CD4-positive, alpha-beta T cell treated with Interleukin-4 for 4 hours (primary cell): ENCODE measurements at regions not wholly inside any gene's neighbourhood (a gene's known extent, or its start where the extent isn't known, plus 50 kb on each side); places are given as distances from the start of the nearest gene placed in this dataset.
"Not testable (repeated sequence)": the region's sequence is repeated elsewhere in the genome, so short reads cannot be mapped to it uniquely, and the experiment has no call there.

Experiments used
- DNase-seq: peaks from one replicate; pipeline ENCODE4 v3.0.0-alpha.2; 2020

DNA sequence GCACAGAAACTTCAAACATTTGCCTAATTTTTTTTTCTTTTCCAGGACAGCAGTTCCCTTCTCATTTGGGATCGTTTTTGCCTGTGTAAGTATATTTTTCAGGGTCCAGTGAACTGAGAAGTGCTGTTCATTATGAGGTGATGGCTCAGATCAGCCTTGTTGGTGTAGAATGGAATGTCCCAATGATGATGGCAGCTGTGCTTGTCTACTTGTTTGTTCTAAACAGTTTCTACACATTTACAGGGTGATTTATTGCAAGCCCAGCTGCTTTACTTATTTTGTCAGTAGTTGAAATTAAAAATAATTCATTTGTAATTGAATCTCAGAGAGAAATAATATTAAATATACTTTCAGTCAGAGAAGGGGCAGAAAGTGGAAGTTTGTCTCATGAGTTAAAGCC lies 337.6 kb upstream of the SEMA6A start:
- DNase-seq, result no peak

DNA sequence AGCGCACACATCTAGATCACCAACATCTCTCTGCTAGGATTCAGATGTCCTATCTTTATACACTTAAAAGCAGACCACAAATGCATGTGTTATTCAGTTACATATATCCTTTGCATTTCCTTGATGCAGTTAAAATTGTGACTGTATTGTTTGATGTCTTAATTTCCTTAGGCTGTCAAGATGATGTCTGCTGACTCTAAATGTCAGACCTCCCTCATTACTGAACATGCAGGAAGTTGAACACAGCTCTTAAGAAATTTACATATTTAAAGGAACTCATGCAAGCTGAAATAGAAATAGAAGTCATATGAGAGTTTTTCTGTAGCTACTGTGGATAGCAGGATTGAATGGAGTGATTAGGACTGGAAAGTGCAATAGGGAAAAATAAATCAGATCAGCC lies 336.5 kb upstream of the SEMA6A start:
- DNase-seq, result no peak

DNA sequence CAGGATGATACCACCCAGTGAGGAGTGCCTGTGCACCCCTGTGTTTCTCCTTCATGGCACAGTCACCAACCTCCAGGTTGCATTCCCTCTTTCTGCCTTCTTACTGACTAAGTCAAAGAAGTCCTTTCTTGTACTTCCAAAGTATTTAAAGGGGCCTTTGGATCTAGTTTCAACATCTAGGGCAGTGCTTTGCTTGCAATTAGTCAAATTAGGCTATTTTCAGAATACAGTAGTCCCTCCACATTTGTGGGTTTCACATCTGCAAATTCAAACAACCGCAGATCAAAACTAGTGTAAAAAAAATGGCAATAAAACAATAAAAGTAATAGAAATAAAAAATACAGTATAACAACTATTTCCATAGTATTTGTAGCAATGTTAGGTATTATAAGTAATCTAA lies 333.9 kb upstream of the SEMA6A start:
- DNase-seq, result no peak

DNA sequence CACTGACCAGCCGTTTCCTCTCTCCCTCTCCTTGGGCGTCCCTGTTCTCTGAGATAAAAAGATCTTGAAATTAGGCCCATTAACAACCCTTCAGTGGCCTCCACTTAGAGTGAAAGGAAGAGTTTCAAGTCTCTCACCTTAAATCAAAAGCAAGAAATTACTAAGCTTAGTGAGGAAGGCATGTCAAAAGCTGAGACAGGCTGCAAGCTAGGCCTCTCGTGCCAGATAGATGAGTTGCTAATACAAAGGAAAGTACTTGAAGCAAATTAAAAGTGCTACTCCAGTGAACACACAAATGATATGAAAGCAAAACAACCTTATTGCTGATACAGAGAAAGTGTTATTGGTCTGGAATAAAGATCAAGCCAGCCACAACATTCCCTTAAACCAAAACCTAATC lies 331.3 kb upstream of the SEMA6A start:
- DNase-seq, result no peak

DNA sequence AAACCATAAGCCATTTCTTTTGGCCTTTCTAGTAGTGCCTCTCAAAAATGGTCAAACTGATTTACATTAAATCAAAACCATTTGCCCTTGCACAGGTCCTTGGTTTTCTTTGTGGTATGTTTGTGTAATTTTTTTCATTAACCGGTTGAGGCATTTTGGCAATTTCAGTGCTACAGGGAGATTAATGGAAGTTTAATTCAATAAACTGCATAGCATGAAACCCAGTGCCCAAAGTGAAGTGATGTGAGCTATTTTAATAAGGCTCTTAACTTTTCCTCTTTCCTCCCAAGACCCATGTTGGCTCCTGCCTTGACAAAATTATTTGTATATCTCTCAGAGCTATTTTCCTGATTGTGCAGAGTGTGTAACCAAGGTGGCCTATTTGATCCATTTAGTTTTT lies 326.2 kb upstream of the SEMA6A start:
- DNase-seq, result no peak

DNA sequence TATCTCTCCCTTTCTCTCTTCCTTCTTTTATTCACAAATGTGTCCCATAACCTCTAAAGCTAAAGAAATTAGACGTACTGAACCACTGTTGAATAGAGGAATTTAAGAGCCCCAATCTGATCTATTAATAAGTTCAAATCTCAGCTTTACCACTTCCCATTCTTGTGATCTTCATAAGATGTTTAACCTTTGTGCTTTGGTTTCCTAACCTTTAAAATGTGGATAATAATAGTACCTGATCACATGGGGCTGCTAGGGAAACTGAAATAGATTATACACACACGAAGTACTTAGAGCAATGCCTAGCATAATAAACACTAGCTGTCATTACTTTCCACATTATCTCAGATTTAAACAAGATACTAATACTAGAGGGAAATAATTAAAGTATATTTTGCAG lies 324.3 kb upstream of the SEMA6A start:
- no peak for DNase-seq

DNA sequence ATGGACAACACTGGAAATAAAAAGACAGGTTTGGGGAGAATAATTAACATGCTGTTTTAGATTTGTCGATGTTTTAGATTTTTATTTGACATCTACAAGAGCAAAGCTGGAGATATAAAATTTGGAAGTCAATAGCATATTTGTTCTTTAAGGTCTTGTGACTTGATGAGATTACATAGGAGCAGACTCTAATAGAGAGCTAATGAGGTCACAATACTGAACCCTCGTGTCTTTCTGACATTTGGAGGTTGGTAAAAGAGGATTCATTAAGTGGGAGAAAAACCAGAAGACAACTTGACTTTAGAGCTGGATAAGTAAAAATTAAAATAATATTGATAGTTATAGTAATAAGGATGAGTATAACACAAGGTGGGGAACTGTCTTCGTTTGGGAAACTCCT lies 322.7 kb upstream of the SEMA6A start:
- no peak for DNase-seq

DNA sequence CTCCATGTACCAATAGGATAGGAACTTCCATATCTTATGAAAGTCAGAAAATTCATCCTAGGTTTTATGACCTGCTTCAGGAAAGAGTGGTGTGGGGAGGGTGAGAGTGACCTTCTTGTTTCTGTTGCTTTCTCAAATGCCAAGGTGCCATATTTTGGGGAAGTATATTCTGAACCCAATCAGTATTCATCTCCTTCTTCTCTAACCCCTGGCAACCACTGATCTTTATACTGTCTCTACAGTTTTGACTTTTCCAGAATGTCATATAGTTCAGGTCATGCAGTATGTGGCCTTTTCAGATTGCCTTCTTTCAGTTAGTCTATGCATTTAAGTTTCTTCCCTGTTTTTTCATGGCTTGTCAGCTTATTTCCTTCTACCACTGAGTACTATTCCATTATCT lies 321.4 kb upstream of the SEMA6A start:
- DNase-seq, result no peak

DNA sequence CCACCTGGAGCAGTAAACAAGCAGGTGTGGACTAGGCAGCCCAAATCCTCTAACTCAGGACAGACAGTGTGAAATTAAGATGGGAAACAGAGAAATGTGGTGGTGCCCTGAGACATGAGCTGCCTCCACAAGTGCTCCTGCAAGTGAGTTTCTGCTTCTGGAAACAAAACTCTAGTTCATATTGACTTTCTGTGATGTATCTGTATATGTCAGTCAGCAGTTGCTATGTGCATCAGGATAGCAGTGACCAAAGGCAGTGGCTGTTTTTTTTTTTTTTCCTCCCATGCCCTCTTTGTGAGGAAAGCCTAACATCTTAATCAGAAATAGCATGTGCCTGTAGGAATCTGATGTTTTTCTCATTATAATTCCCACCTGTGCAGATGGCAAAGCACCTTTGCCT lies 318.4 kb upstream of the SEMA6A start:
- DNase-seq, result no peak

DNA sequence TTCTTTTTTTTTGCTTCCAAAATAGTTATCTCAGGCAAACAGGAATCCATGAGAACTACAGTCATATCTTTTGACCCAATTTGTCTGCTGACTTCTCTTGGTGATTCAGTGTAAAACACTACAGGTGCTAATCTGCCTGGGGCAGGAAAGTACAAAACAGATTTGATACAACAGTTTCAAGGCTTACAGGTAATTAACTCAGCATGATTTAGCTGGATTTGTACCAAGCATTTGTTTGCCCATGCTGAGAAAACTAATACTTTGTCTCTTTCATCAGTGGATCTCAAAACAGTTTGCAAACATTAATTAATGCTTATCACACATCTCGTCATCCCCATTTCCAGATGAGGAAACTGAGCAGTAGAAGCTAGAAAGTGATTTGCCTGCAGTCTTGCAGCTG lies 312.5 kb upstream of the SEMA6A start:
- no peak for DNase-seq

DNA sequence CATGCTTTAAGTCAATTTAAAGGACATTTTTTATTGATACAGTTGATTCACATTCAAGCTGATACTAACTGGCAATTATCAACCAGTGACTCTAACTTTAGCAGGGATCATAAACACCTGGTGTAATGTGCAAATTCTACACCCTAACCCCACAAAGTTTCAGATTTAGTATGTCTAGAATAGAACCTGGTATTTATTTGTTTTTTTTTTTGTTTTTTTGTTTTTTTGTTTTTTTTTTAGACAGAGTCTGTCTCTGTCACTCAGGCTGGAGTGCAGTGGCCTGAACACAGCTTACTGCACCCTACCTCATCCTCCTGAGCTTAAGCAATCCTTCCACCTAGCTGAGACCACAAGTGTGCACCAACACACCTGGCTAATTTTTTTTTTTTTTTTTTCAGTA lies 311.2 kb upstream of the SEMA6A start:
- no peak for DNase-seq

DNA sequence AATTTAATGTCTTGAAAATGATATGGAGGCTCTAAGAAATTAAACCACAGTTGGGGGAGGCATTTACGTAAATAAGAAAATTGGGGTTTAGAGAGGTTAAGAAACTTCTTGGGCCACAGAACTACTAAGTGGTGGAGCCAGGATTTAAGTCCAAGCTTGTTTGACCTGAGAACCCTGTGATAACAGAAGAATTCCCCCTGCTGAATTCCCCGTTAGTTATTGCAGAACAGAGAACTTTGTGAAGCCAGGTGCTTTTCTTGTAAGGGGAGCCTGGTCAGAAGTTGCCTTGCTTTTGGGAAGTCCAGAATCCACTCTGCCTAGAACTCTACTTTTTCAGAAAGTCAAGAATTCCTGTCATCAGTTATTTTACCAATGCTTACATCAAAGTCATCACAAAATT lies 309.3 kb upstream of the SEMA6A start:
- DNase-seq, result no peak

DNA sequence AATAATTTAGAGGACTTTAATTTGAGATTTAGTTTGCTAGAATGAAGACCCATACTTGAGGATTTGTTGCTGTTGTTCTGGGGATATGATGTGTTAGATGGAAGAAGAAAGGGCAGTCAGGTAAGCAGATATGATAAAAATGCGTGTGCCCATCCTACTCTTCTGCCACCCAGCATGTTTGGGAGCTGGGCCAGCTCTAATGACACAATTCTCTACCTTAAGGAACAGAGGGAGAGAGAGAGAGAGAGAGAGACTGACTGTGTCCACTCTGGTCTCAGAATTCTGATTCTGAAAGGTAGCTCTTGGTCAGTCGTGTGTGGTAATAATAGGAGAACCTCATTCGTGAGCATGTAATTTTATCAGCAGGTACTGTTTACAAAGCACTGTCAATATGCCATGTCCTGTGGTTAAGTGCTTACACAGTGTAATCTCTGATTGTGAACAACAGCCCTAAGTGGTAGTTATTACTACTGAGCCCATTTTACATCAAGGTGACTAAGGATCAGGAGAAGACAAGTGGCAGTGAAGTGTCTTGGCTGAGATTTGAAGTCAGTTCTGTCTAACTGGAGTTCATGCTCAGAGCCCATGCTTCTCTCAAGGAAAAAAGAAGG lies 307.4 kb upstream of the SEMA6A start:
- no peak for DNase-seq

DNA sequence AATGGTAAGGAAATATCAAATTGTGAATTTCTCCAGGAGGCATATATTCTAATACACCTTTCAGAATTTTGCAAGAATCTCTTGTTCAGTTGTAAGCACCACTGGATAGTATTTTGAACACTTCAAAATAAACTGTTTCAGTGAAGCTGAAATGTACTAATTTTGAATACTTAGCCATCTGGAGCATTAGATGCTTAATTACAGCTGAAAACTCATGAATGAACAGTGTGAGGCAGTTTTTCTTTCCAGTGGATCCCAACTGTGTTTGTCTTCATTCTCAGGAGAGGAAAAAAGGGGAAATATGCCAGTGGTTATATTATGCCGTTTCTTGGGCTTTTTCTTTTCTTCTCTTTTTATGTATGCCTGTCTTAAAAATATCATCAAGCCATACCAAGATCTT lies 306.0 kb upstream of the SEMA6A start:
- no peak for DNase-seq

DNA sequence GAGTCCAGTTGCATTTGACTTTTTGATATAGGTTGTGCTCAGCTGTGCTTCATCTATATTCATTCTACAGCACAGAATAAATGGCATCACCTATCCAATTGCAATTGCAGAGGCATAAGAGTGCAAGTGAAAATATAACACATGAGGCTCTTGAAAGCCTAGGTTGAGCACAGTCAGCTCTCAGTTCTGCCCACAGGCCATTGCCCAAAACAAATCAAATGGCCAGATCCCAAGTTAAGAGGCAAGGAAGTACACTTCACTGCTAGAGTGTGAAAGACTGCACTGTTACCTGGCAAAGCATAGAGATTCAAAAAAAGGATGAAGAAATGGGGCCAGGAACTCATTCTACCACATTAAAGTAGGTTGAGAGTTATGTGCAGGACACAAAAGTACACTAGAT lies 305.5 kb upstream of the SEMA6A start:
- DNase-seq, result no peak

DNA sequence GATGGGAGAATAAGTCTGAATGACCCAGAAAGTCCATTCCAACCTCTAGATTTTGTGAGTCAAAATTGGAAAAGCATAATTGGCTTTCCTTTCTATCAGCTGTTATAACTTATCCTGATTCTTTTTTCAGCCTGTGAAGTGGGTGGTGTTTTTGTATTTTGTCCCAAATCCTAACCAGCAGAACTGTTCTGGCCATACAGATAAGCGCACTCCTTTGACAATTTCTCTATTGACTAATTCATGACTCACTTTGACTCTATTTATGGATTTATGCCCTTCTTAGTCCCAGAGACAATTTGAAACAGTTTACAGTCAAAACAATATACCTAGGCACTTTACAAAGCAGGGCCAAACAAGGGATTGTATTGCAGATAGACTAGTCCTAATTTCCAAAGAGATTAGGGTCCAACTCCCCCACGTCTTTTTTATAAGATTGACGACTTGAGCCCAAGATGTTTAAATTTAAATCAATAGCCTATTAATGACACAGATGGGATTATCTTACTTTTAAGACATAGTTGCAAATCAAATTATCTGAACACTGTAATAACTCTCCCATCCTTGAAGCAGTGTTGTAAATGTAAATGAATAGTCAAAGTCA lies 301.7 kb upstream of the SEMA6A start:
- no peak for DNase-seq

DNA sequence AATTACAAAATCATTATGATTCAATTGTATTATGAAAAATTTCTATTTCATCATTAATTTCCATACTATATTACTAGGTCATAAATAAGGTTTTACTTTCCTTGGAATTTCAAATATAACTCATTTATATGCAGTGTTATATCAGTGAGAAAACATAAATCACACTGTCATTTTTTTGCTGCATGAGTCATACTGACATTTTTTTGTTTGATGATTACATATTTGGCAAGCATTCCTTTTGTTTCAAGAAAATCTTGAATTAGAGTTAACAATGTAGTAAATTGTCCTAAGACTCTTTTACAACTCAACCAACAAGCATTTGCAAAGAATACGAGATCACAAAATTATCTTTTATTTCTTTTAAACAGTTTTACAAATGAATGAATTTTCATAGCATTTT lies 298.4 kb upstream of the SEMA6A start:
- no peak for DNase-seq

DNA sequence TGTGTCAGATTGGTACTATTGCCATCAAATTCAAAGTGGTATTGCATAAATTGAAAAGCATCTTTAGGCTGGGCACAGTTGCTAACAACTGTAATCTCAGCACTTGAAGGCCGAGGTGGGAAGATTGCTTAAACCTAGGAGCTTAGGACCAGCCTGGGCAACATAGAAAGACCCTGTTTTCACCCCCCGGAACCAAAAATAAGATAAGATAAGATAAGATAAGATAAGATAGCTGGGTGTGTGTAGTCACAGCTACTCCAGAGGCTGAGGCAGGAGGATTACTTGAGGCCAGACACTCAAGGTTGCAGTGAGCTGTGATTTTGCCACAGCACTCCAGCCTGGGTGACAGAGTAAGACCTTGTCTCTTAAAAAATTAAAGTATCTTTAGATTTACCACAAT lies 297.9 kb upstream of the SEMA6A start:
- DNase-seq, result no peak

DNA sequence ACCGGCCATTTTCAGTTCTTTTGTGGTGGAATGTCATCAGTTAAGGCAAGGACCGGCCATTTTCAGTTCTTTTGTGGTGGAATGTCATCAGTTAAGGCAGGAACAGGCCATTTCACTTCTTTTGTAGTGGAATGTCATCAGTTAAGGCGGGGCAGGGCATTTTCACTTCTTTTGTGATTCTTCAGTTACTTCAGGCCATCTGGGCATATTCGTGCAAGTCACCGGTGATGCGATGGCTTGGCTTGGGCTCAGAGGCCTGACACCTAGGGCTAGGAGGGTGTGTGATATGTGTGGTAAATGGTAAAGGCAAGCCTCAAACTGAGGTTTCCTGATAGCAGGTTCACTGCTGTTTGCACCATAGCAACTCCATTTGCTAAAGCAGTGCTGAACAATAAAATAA lies 293.2 kb upstream of the SEMA6A start:
- not testable (repeated sequence) for DNase-seq

DNA sequence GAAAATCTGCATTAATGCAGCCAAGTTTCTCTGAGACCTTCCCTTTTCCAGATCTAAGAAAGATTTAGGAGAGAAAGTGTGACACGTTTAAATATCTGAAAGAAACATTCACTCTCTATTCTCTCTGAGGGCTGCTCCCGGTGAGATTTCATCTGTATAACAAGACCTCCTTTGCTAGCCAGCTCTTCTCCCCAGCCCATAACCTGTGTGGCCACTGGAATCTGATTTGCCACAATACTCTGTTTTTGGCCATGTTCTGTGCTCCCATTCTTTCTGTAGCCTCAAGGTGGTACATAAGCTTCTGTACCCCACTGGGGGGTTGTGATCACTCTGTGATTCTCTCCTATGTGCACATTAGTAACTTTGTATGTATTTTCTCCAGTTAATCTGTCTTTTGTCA lies 291.0 kb upstream of the SEMA6A start:
- no peak for DNase-seq

DNA sequence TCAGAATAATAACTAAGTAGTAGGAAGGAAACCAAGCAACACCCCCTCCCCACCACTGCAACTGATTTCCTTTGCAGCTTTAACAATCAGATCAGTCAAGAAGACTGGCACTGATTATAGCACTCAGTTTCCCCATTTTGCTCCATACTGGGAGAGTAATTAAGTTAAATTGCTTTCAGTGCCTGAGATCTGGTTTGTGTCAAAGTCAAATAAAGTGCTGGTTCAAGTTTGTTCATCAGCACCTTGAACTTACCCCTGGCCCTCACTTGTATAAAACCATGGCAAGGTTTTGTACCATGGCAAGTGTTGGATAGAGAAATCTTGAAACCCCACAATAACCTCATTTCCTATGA lies 290.2 kb upstream of the SEMA6A start:
- DNase-seq, result no peak

DNA sequence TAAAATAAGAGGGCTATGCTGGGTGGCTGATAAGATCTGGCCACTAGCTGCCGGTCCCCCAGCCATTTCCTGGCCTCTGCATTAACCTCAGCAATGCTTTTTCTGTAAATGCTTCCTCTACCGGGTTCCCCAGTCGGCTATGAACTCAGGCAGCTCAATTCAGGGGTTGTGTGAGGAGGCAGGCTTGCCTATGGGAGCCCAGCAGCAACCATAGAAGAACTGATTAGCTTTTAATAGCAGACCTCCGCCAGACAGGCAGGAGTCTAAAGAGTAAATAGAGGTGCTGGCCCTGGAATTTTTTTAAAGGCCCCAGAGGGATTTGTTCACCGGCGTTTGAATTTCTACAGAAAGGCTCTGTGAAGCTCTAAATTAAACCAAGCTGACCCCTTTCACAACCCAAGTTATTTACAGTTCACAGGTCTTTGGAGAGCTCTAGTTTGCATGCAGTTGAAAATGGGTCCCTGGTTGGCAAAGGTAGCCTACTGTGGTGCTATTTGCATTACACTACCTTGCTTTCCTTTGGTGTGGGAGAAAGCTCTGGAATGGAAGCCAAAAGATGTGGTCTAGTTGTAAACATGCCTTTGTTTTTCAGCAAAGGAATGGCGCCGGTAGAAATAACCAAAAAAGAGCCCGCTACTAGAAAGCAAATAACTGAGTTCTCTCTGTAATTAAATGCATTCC lies 289.7 kb upstream of the SEMA6A start:
- no peak for DNase-seq

DNA sequence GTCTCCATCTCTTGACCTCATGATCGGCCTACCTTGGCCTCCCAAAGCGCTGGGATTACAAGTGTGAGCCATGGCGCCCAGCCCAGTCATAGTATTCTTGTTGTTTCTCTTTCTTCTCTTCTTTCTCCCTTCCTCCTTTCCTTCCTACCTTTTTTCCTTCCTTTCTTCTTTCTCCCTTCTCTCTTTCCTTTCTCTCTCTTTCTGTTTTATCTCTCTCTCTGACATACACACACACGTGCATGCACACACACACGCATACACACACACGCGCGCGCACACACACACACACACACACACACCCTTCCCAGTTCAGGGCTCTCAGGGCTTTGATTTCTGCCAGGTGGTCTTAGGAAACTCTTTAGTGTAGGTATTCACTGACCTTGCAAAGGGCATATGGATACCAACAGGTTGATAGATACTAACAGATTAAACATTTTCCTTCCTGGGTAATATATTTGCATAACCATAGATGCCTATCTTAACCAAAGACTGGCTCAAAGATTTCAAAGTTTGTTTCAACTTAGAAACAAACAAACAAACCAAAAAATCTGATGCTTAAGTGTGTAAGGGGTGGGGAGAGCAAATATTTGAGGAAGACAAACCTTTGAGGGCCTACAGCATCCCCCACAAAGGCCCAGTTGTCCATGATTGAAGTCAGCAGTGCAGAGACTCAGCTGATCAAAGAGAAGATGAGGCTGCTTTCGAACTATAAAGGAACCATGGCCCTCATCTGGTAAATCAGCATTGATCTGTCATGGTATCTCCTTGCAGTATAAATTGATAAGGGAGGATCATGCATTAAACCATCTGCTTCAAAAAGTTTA lies 288.2 kb upstream of the SEMA6A start:
- DNase-seq, result no peak

DNA sequence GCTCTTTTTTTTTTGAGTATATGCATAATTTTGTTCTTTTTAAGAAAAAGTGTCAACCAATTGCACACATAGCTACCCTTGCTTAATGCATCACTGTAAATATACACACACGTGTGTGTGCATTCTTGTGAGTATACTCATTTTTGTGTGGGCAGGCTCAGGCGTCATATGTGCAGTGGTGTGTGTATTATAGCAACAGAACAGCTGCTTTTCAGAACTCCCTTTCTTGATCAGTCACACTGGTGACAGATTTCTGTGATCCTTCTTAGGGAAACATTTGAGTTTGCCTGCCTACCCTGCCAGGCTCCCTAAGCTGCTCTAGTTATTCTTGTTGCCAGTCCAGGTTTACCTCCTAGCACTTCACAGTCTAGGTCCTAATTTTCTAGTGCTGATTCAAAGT lies 287.0 kb upstream of the SEMA6A start:
- DNase-seq, result no peak
